Mesenchymal stem cell (in vitro differentiated cells and primary cell): ENCODE measurements at regions not wholly inside any gene's neighbourhood (a gene's known extent, or its start where the extent isn't known, plus 50 kb on each side); places are given as distances from the start of the nearest gene placed in this dataset.

ENCODE experiments used
- DNase-seq: peaks from one replicate; pipeline ENCODE4 v3.0.0-alpha.2; 2013
- H2AFZ ChIP-seq: one replicate; pipeline ENCODE4 v1.6.1; 2013; ENCODE audit warnings: low read depth, mild to moderate bottlenecking, control low read depth, inconsistent platforms, low read length, moderate library complexity
- H2AK5ac ChIP-seq: 2 replicates; pipeline ENCODE4 v1.6.1; 2013; ENCODE audit warnings: low read length, moderate library complexity, mild to moderate bottlenecking, inconsistent platforms; ENCODE audit not compliant: severe bottlenecking
- H2BK120ac ChIP-seq: one replicate; pipeline ENCODE4 v1.6.1; 2013; ENCODE audit warnings: low read depth, mild to moderate bottlenecking, inconsistent platforms, low read length, moderate library complexity
- H2BK12ac ChIP-seq, 2 experiments: one replicate each; pipeline ENCODE4 v1.6.1; 2013; ENCODE audit warnings: inconsistent platforms in 2 of 2, low read length in 2 of 2, mild to moderate bottlenecking in 2 of 2, moderate library complexity in 2 of 2, control low read depth in 1 of 2
- H2BK15ac ChIP-seq: one replicate; pipeline ENCODE4 v1.6.1; 2013; ENCODE audit warnings: mild to moderate bottlenecking, low read depth, inconsistent platforms; ENCODE audit not compliant: poor library complexity, severe bottlenecking
- H2BK5ac ChIP-seq: 2 replicates; pipeline ENCODE4 v1.6.1; 2013; ENCODE audit warnings: low read depth, mild to moderate bottlenecking, low read length, control low read depth, inconsistent platforms; ENCODE audit not compliant: poor library complexity, severe bottlenecking
- H3K14ac ChIP-seq, 2 experiments: one replicate each; pipeline ENCODE4 v1.6.1; 2013; ENCODE audit warnings: inconsistent platforms in 2 of 2, low read length in 2 of 2, control low read depth in 1 of 2, mild to moderate bottlenecking in 1 of 2, moderate library complexity in 1 of 2
- H3K18ac ChIP-seq, 2 experiments: one replicate each; pipeline ENCODE4 v1.6.1; 2013; ENCODE audit warnings: inconsistent platforms in 2 of 2, low read length in 2 of 2, control low read depth in 1 of 2, low read depth in 1 of 2, mild to moderate bottlenecking in 1 of 2
- H3K23ac ChIP-seq, 2 experiments: one replicate each; pipeline ENCODE4 v1.6.1; 2013; ENCODE audit warnings: inconsistent platforms in 2 of 2, low read length in 2 of 2, mild to moderate bottlenecking in 2 of 2, moderate library complexity in 2 of 2, control low read depth in 1 of 2
- H3K27ac ChIP-seq: 2 replicates; pipeline ENCODE4 v1.5.1; 2013; ENCODE audit warnings: mild to moderate bottlenecking, moderate library complexity, low read length, control low read depth, inconsistent platforms; ENCODE audit not compliant: poor library complexity, severe bottlenecking
- H3K27me3 ChIP-seq, 2 experiments: 2 replicates each; pipeline versions ENCODE4 v1.6.1 to v1.7.0; 2013; ENCODE audit warnings: low read length in 2 of 2, mild to moderate bottlenecking in 2 of 2, moderate library complexity in 2 of 2, control low read depth in 1 of 2, inconsistent platforms in 1 of 2; ENCODE audit not compliant: control insufficient read depth in 1 of 2, insufficient read depth in 1 of 2
- H3K36me3 ChIP-seq, 2 experiments: 2 replicates each; pipeline versions ENCODE4 v1.6.1 to v1.7.0; 2013; ENCODE audit warnings: low read length in 2 of 2, control low read depth in 1 of 2, inconsistent platforms in 1 of 2, low read depth in 1 of 2, mild to moderate bottlenecking in 1 of 2; ENCODE audit not compliant: insufficient read depth in 2 of 2, control insufficient read depth in 1 of 2
- H3K4ac ChIP-seq, 2 experiments: one replicate each; pipeline ENCODE4 v1.6.1; 2013; ENCODE audit warnings: inconsistent platforms in 2 of 2, low read length in 2 of 2, mild to moderate bottlenecking in 2 of 2, moderate library complexity in 2 of 2, control low read depth in 1 of 2, low read depth in 1 of 2
- H3K4me1 ChIP-seq: 2 replicates; pipeline ENCODE4 v1.6.1; 2013; ENCODE audit warnings: low read depth, low read length, control low read depth; ENCODE audit not compliant: control insufficient read depth, insufficient read depth
- H3K4me2 ChIP-seq: 2 replicates; pipeline ENCODE4 v1.6.1; 2013; ENCODE audit warnings: low read length, mild to moderate bottlenecking, inconsistent platforms; ENCODE audit not compliant: poor library complexity, severe bottlenecking
- H3K4me3 ChIP-seq, 2 experiments: 2 replicates each; pipeline versions ENCODE4 v1.5.1 to v1.7.0; 2013; ENCODE audit warnings: low read length in 2 of 2, mild to moderate bottlenecking in 2 of 2, control low read depth in 1 of 2, low read depth in 1 of 2; ENCODE audit not compliant: insufficient read depth in 1 of 2
- H3K79me1 ChIP-seq: replicated peaks from 2 replicates; pipeline ENCODE4 v1.6.1; 2013; ENCODE audit warnings: mild to moderate bottlenecking, control low read depth, low read length, inconsistent platforms; ENCODE audit not compliant: poor library complexity, severe bottlenecking
- H3K9ac ChIP-seq: 2 replicates; pipeline ENCODE4 v1.7.0; 2013; ENCODE audit warnings: mild to moderate bottlenecking, low read length, moderate library complexity
- H3K9me3 ChIP-seq: 2 replicates; pipeline ENCODE4 v1.7.0; 2013; ENCODE audit warnings: mild to moderate bottlenecking, low read length; ENCODE audit not compliant: control insufficient read depth
- H4K8ac ChIP-seq: one replicate; pipeline ENCODE4 v1.6.1; 2013; ENCODE audit warnings: inconsistent platforms, mild to moderate bottlenecking, low read length, moderate library complexity
- H4K91ac ChIP-seq: one replicate; pipeline ENCODE4 v1.6.1; 2013; ENCODE audit warnings: mild to moderate bottlenecking, low read length, inconsistent platforms
- WGBS: methylation state at CpG from one replicate; pipeline ENCODE4 v1.1.7; 2013; ENCODE audit warnings: mixed read lengths; 5-methylcytosine and 5-hydroxymethylcytosine counted together

DNA sequence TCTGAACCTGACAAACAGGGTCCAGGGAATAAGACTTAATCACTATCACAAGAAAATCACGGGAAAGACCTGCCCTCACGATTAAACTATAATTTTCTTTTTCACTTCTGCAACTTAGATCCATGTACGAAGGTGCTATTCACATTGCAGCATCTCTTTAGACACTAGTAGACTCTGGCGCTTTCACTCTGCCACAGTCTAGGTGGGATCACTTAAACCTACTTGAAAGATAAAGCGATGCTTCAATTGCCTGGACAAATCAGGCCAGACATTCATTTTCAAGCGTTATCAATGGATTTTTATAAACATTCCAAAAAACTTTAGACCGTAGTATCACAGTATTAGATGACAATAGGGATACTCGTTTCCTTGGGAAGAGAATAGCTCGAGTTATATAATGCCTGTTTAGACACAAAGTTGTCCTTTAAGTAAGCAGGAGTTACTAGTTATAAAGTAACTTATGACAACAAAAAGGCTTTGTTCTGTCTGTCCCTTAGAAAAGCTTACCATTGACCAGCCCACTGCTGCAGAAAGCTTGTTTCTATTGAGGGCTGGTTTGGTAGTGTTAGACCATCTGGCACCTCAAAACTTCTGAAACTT is 367.3 kb downstream of the UTRN start:
- Histone ChIP-seq H3K4me3 (no peak overlapping the region), H2BK12ac (no peak overlapping the region), H3K9ac (no peak overlapping the region), H3K4me2 (no peak overlapping the region), H2BK5ac (no peak overlapping the region), H3K9me3 (no peaks in the 10 kb centered on the region), H3K23ac (no peak overlapping the region), H3K18ac (no peak overlapping the region), H2AFZ (no peak overlapping the region), H2BK15ac (no peak overlapping the region), H2AK5ac (no peak overlapping the region), H3K27ac (no peak overlapping the region), H3K4ac (no peak overlapping the region), H4K91ac (no peak overlapping the region), H2BK120ac (no peak overlapping the region), H3K36me3 (no peaks in the 10 kb centered on the region), H3K79me1 (peaks cover 16% of the 10 kb centered on the region), H4K8ac (no peak overlapping the region), H3K4me1 (peaks cover 3% of the 10 kb centered on the region), H3K14ac (no peak overlapping the region), H3K27me3 (no peaks in the 10 kb centered on the region)
- no peak for DNase-seq
- whole genome bisulfite sequencing = 99% methylated on average over 5 of the region's 9 CpGs

GRCh38 chr6:144653885-144654505 is 368.9 kb downstream of the UTRN start:
- WGBS = 97% methylated on average over 2 of the region's 6 CpGs
- H2AK5ac ChIP-seq = no peak overlapping the region
- H3K79me1 ChIP-seq = peaks cover 14% of the 10 kb centered on the region
- H3K36me3 ChIP-seq = no peaks in the 10 kb centered on the region
- no peak overlapping the region for H3K9ac ChIP-seq
- H3K9me3 ChIP-seq = no peaks in the 10 kb centered on the region
- H2BK15ac ChIP-seq = no peak overlapping the region
- no peak overlapping the region for H3K4ac ChIP-seq
- H3K4me2 ChIP-seq = no peak overlapping the region
- no peak overlapping the region for H2BK5ac ChIP-seq
- no peak for DNase-seq
- H3K14ac ChIP-seq = no peak overlapping the region
- H3K4me1 ChIP-seq = peaks cover 3% of the 10 kb centered on the region
- H3K23ac ChIP-seq = no peak overlapping the region
- H4K91ac ChIP-seq = no peak overlapping the region
- no peak overlapping the region for H3K4me3 ChIP-seq
- no peak overlapping the region for H2AFZ ChIP-seq
- no peak overlapping the region for H2BK120ac ChIP-seq
- no peak overlapping the region for H2BK12ac ChIP-seq
- H3K27me3 ChIP-seq = no peaks in the 10 kb centered on the region
- no peak overlapping the region for H3K18ac ChIP-seq
- H3K27ac ChIP-seq = no peak overlapping the region
- H4K8ac ChIP-seq = no peak overlapping the region

GRCh38 chr6:144654506-144654905 is 369.4 kb downstream of the UTRN start:
- Histone ChIP-seq H3K79me1 (peaks cover 14% of the 10 kb centered on the region), H3K23ac (no peak overlapping the region), H2BK5ac (no peak overlapping the region), H3K4me3 (no peak overlapping the region), H3K14ac (no peak overlapping the region), H4K8ac (no peak overlapping the region), H3K4ac (no peak overlapping the region), H2BK12ac (no peak overlapping the region), H2BK15ac (no peak overlapping the region), H2AK5ac (no peak overlapping the region), H3K4me2 (no peak overlapping the region), H4K91ac (no peak overlapping the region), H3K4me1 (peaks cover 8% of the 10 kb centered on the region), H3K36me3 (no peaks in the 10 kb centered on the region), H2AFZ (no peak overlapping the region), H3K27ac (no peak overlapping the region), H3K18ac (no peak overlapping the region), H3K9ac (no peak overlapping the region), H2BK120ac (no peak overlapping the region), H3K9me3 (no peaks in the 10 kb centered on the region), H3K27me3 (no peaks in the 10 kb centered on the region)
- DNase-seq = no peak
- WGBS = no CpG with 5 or more reads among the region's 1 CpG

- H3K9me3 ChIP-seq = no peaks in the 10 kb centered on the region
- no peak overlapping the region for H2AK5ac ChIP-seq
- H3K4me1 ChIP-seq = peaks cover 11% of the 10 kb centered on the region
- H4K8ac ChIP-seq = no peak overlapping the region
- no peak overlapping the region for H3K4ac ChIP-seq
- no peak overlapping the region for H2BK5ac ChIP-seq
- H3K27ac ChIP-seq = no peak overlapping the region
- H3K4me2 ChIP-seq = no peak overlapping the region
- H3K18ac ChIP-seq = no peak overlapping the region
- H3K9ac ChIP-seq = no peak overlapping the region
- WGBS = no CpG with 5 or more reads among the region's 1 CpG
- H3K23ac ChIP-seq = no peak overlapping the region
- H2BK15ac ChIP-seq = no peak overlapping the region
- no peak overlapping the region for H3K14ac ChIP-seq
- no peak overlapping the region for H2AFZ ChIP-seq
- no peaks in the 10 kb centered on the region for H3K36me3 ChIP-seq
- H3K4me3 ChIP-seq = no peak overlapping the region
- no peak overlapping the region for H4K91ac ChIP-seq
- no peak for DNase-seq
- no peaks in the 10 kb centered on the region for H3K27me3 ChIP-seq
- H2BK120ac ChIP-seq = no peak overlapping the region
- no peak overlapping the region for H2BK12ac ChIP-seq
- H3K79me1 ChIP-seq = peaks cover 11% of the 10 kb centered on the region
These were observed 370.2 kb downstream of the UTRN start for GRCh38 chr6:144655376-144655775.
